GM21717 (cell line): ENCODE measurements at regions not wholly inside any gene's neighbourhood (a gene's known extent, or its start where the extent isn't known, plus 50 kb on each side); places are given as distances from the start of the nearest gene placed in this dataset.
"Not testable (repeated sequence)": the region's sequence is repeated elsewhere in the genome, so short reads cannot be mapped to it uniquely, and the experiment has no call there.

Source experiments
- ATAC-seq: cut with Tn5 transposase; IDR thresholded peaks from one replicate; pipeline ENCODE4 v1.9.1; 2021; ENCODE audit warnings: mild to moderate bottlenecking, moderate library complexity; ENCODE audit not compliant: unreplicated experiment

GRCh38 chr3:116981089-116981488 lies 271.5 kb downstream of the TUSC7 start:
- no peak for ATAC-seq

DNA sequence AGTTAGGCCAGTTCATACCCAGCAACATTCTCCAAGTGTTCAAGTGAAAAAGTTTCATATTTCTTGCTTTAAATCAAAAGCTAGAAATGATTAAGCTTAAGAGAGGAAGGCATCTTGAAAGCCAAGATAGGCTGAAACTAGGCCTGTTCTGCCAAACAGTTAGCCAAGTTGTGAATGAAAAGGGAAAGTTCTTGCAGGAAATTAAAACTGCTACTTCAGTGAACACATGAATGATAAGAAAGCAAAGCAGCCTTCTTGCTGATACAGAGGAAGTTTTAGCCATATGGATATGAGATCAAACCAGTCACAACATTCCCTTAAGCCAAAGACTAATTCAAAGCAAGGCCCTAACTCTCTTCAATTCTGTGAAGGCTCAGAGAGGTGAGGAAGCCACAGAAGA lies 274.7 kb downstream of the TUSC7 start:
- no peak for ATAC-seq

- no peak for ATAC-seq
These were observed 284.8 kb downstream of the TUSC7 start for GRCh38 chr3:116994351-116994879.

GRCh38 chr3:117003501-117003900 lies 293.9 kb downstream of the TUSC7 start:
- ATAC-seq: no peak

DNA sequence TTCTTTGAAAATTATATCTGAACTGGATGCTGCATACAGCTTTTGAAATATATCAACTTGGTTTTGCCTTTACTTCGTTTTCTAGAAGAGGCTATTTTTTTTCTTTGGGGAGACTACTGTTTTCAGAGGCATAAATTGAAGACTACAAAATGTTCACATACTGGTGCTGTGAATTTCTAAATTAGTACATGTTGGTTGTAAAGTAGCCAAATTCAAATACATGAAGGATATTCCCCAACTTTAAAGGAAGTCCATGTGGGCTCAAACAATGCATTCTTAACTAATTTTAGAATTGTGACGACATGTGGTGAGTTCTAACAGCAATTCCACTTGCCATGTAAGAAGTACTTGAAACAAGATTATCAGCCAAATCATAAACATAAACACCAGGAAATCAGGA lies 295.7 kb downstream of the TUSC7 start:
- no peak for ATAC-seq

- no peak for ATAC-seq
These were observed 296.4 kb downstream of the TUSC7 start for GRCh38 chr3:117005911-117006522.

GRCh38 chr3:117010318-117010717 lies 300.7 kb downstream of the TUSC7 start:
- no peak for ATAC-seq

DNA sequence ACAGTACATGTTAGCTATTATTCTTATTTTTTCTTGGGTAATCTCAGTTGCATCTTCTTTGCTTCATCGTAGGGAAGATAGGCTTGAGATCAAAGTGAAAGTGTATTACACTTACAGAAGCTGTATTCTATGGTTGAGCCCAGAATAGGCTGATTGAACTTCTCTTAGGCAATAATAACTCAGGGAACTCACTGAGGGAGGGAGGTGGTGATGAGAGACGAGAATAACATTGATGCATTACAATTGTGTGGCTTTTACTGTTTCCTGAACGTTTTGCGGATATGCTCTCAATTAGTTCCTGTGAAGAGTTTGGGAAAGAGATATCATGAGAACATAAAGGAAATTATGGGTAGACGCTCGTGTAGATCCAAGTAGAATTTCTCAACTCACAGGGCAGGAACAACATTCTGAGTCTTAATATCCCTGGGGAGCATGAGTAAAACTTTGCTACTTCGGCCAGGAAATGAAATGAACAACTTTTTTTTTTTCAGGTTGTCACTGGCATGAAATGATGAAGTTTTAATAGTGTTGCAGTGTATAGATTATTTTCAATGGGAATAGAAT lies 302.2 kb downstream of the TUSC7 start:
- ATAC-seq: no peak

DNA sequence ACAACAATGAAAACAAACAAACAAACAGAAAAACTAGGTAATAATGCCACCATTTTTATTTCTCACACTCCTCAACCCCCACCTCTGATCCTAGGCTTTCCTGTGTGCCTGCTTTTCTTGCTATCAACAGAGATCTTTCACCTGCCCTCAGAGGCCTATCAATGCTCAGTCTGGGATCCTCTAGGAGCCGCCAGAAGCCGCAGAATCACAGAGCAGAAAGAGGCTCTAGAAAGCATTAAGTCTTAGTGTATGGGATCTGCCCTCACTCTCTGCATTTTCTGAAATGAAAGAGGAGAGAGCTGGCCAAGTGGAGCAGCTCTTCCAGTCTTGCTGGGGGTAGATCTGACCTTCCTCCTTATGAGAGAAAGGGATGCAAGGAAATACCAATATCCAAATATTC lies 306.8 kb downstream of the TUSC7 start:
- no peak for ATAC-seq

- peak; percentile 92 for ATAC-seq
These were observed 307.7 kb downstream of the TUSC7 start for GRCh38 chr3:117017135-117017894.

DNA sequence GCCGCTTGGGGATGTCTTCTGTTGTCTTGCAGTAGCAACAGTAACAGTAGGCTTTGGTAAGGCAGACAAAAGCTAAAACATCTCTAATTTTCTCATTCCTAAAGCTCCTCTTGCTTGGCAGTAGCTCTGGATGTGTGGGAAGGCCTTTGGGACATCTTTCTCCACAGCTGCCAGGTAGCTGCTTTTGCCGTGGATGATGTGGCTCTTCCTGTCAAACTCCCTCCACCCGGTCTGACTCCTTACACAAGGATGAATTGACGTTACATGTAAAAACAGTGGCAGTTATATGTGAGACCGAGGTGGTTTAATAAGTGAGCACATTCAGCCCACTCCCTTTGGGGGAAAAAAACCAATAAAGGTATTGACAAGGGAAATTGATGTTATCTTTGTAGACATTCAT lies 309.1 kb downstream of the TUSC7 start:
- ATAC-seq: no peak

- ATAC-seq: peak; percentile 51
These were observed 309.6 kb downstream of the TUSC7 start for GRCh38 chr3:117019082-117019713.

- ATAC-seq: no peak
These were observed 316.8 kb downstream of the TUSC7 start for GRCh38 chr3:117026401-117026800.

DNA sequence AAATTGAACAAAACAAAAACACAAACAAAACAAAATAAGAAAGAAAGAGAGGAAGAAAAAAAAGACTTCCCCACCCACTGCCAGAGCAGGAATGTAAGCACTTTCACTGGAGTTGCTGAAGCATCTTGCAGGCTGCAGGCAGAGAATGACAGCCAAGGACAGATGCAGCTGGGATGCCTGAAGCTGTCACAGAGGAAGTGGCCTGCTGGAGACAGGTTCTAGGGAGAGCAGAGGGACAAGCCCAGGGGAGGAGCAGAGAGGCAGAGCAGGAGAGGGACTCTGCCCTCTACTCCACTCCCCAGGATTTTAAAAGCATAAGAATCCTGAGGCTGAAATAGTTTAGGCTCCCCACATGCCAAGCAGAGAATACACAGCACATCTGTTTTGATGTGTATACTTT lies 326.2 kb downstream of the TUSC7 start:
- ATAC-seq: no peak

- peak; percentile 79 for ATAC-seq
These were observed 326.8 kb downstream of the TUSC7 start for GRCh38 chr3:117036259-117036799.

- ATAC-seq: no peak
These were observed 335.6 kb downstream of the TUSC7 start for GRCh38 chr3:117045143-117045542.

DNA sequence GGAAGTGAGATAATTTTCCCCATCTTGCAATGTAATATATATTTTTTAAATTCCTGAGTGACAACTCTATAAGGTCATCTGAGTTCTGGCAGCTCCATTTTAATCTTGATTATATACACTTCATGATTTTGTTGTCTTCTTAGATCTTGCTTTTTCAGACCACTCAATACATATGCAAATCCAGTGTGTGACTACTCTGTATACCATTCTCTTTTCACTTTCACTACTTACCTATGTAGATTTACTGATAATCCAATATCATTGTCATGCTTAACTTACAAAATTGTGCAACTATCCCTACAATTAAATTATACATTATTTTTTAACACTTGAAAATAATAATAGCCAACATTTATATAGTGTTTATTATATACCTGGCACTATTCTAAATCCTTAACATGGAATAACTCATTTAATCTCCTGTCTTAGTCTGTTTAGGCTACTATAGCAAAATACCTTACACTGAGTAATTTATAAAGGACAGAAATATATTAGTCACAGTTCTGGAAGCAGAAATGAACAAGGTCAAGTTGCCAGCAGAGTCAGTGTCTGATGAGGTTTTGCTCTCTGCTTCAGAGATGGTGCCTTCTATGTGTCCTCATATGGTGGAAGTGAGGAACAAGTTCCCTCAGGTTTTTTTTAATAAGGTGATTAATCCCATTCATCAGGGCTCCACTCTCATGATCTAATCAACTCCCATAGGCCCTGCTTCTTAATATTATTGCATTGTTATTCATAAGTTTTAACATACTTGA lies 338.5 kb downstream of the TUSC7 start:
- ATAC-seq: no peak

DNA sequence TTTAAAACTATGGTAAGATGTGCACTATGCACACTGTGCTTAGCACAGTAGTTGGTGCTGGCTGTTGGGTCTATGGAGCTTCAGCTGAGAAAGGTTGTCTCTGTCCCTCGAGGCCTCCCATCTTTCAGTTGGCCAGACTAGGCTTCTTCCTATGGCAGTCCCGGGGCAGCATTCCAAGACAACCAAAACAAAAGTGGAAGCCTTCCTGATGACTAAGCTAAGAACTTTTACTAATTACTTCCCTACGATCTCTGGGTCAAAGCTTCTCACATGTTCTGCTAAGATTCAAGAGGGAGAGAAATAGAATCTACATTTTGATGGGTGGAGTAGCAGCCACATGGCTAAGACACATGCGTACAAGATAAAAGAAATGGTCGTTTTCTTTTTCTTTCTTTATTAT lies 342.8 kb downstream of the TUSC7 start:
- no peak for ATAC-seq

- ATAC-seq: no peak
These were observed 345.0 kb downstream of the TUSC7 start for GRCh38 chr3:117054556-117054955.

GRCh38 chr3:117056946-117057345 lies 347.4 kb downstream of the TUSC7 start:
- not testable (repeated sequence) for ATAC-seq
